ENCODE measurements at regions not wholly inside any gene's neighbourhood (a gene's known extent, or its start where the extent isn't known, plus 50 kb on each side); places are given as distances from the start of the nearest gene placed in this dataset.

GRCh38 chr13:33891196-33891742, 73.3 kb downstream of the RFC3 start:
- no peak for DNase-seq (ENCODE audit: low read depth)

- DNase-seq (ENCODE audit: low read depth): no peak
These were observed 75.6 kb downstream of the RFC3 start for GRCh38 chr13:33893559-33893958.

GRCh38 chr13:33904431-33904830, 86.5 kb downstream of the RFC3 start:
- no peak for DNase-seq (ENCODE audit: low read depth)

- DNase-seq (ENCODE audit: low read depth): no peak
These were observed 90.2 kb downstream of the RFC3 start for GRCh38 chr13:33908116-33908515.

- no peak for DNase-seq (ENCODE audit: low read depth)
These were observed 92.3 kb downstream of the RFC3 start for GRCh38 chr13:33910255-33910654.

GRCh38 chr13:33911521-33911920, 93.6 kb downstream of the RFC3 start:
- DNase-seq (ENCODE audit: low read depth): no peak

GRCh38 chr13:33913829-33914228, 95.9 kb downstream of the RFC3 start:
- DNase-seq (ENCODE audit: low read depth): no peak

GRCh38 chr13:33917190-33917589, 99.2 kb downstream of the RFC3 start:
- DNase-seq (ENCODE audit: low read depth): no peak

GRCh38 chr13:33918199-33918932, 100.4 kb downstream of the RFC3 start:
- peak; percentile 32 for DNase-seq (ENCODE audit: low read depth)

- DNase-seq (ENCODE audit: low read depth): no peak
These were observed 101.2 kb downstream of the RFC3 start for GRCh38 chr13:33919120-33919519.

GRCh38 chr13:33925563-33925962, 107.6 kb downstream of the RFC3 start:
- DNase-seq (ENCODE audit: low read depth): no peak

GRCh38 chr13:33927315-33927714, 109.4 kb downstream of the RFC3 start:
- DNase-seq (ENCODE audit: low read depth): peak; percentile 53

GRCh38 chr13:33931397-33932311, 113.7 kb downstream of the RFC3 start:
- peak; percentile 26 for DNase-seq (ENCODE audit: low read depth)

- DNase-seq (ENCODE audit: low read depth): no peak
These were observed 114.9 kb downstream of the RFC3 start for GRCh38 chr13:33932769-33933406.

GRCh38 chr13:33933810-33934209, 115.9 kb downstream of the RFC3 start:
- no peak for DNase-seq (ENCODE audit: low read depth)

GRCh38 chr13:33934343-33934742, 116.4 kb downstream of the RFC3 start:
- DNase-seq (ENCODE audit: low read depth): no peak

- no peak for DNase-seq (ENCODE audit: low read depth)
These were observed 117.0 kb downstream of the RFC3 start for GRCh38 chr13:33934951-33935371.

GRCh38 chr13:33935969-33936368, 118.0 kb downstream of the RFC3 start:
- no peak for DNase-seq (ENCODE audit: low read depth)

- no peak for DNase-seq (ENCODE audit: low read depth)
These were observed 119.6 kb downstream of the RFC3 start for GRCh38 chr13:33937373-33938098.

GRCh38 chr13:33940256-33940655, 122.3 kb downstream of the RFC3 start:
- no peak for DNase-seq (ENCODE audit: low read depth)

GRCh38 chr13:33940898-33941297, 122.9 kb downstream of the RFC3 start:
- DNase-seq (ENCODE audit: low read depth): peak; percentile 6

GRCh38 chr13:33945477-33945876, 127.5 kb downstream of the RFC3 start:
- DNase-seq (ENCODE audit: low read depth): no peak

All from fibroblast of the conjunctiva (primary cell).